Hepatocyte (in vitro differentiated cells): ENCODE measurements at regions not wholly inside any gene's neighbourhood (a gene's known extent, or its start where the extent isn't known, plus 50 kb on each side); places are given as distances from the start of the nearest gene placed in this dataset.

Experiments
- DNase-seq: peaks from one replicate; pipeline ENCODE4 v3.0.0-alpha.2; 2016; ENCODE audit warnings: low spot score
- H2AFZ ChIP-seq: fragments of 200-600 bp; sonication (generic); 2 replicates; pipeline ENCODE4 v1.6.0; 2016; ENCODE audit warnings: antibody characterized with exemption, mild to moderate bottlenecking
- H3K27ac ChIP-seq: fragments of 200-600 bp; sonication (generic); 2 replicates; pipeline ENCODE4 v1.5.1; 2016; ENCODE audit warnings: mild to moderate bottlenecking
- H3K27me3 ChIP-seq: fragments of 200-600 bp; sonication (generic); 2 replicates; pipeline ENCODE4 v1.6.1; 2016
- H3K36me3 ChIP-seq: fragments of 200-600 bp; sonication (generic); replicated peaks from 2 replicates; pipeline ENCODE4 v1.5.1; 2016; ENCODE audit warnings: low read depth; ENCODE audit not compliant: insufficient read depth
- H3K4me1 ChIP-seq: fragments of 200-600 bp; sonication (generic); 2 replicates; pipeline ENCODE4 v1.5.1; 2016; ENCODE audit warnings: mild to moderate bottlenecking, moderate library complexity; ENCODE audit not compliant: insufficient read depth
- H3K4me2 ChIP-seq: fragments of 200-600 bp; sonication (generic); 2 replicates; pipeline ENCODE4 v1.6.0; 2016
- H3K4me3 ChIP-seq: fragments of 200-600 bp; sonication (generic); 2 replicates; pipeline ENCODE4 v1.5.1; 2016; ENCODE audit warnings: mild to moderate bottlenecking
- H3K79me2 ChIP-seq: fragments of 200-600 bp; sonication (generic); 2 replicates; pipeline ENCODE4 v1.6.0; 2017; ENCODE audit warnings: mild to moderate bottlenecking
- H3K9me2 ChIP-seq: fragments of 200-600 bp; sonication (generic); replicated peaks from 2 replicates; pipeline ENCODE4 v1.6.0; 2017; ENCODE audit warnings: mild to moderate bottlenecking; ENCODE audit not compliant: insufficient read depth
- H3K9me3 ChIP-seq: fragments of 200-600 bp; sonication (generic); 2 replicates; pipeline ENCODE4 v1.5.1; 2016; ENCODE audit warnings: low read depth, mild to moderate bottlenecking
- H4K20me1 ChIP-seq: fragments of 200-600 bp; sonication (generic); 2 replicates; pipeline ENCODE4 v1.6.0; 2016; ENCODE audit warnings: mild to moderate bottlenecking; ENCODE audit not compliant: insufficient read depth, poor library complexity, severe bottlenecking
- EZH2 ChIP-seq: fragments of 200-600 bp; sonication (generic); IDR thresholded peaks from 2 replicates; pipeline ENCODE4 v1.6.1; 2016; ENCODE audit warnings: antibody characterized with exemption, mild to moderate bottlenecking, borderline replicate concordance
- EZH2phosphoT487 ChIP-seq: fragments of 200-600 bp; sonication (generic); IDR thresholded peaks from one replicate; pipeline ENCODE4 v1.6.1; 2018; ENCODE audit warnings: antibody characterized with exemption, mild to moderate bottlenecking, low read depth, moderate library complexity; ENCODE audit not compliant: unreplicated experiment, severe bottlenecking
- WGBS: methylation state at CpG from one replicate; pipeline ENCODE4 v1.1.6; 2016; ENCODE audit warnings: low lambda C conversion rate; ENCODE audit errors: missing lambda C conversion rate; 5-methylcytosine and 5-hydroxymethylcytosine counted together
- TF ChIP-seq, protein P1 (sequence below): fragments of 200-600 bp; sonication (generic); IDR thresholded peaks from 2 replicates; pipeline ENCODE4 v1.5.1; 2016; ENCODE audit warnings: antibody characterized with exemption, mild to moderate bottlenecking; ENCODE audit not compliant: poor library complexity

GRCh38 chr4:81541161-81541945 is 69.6 kb upstream of the RASGEF1B start:
- TF ChIP-seq EZH2phosphoT487, result no peak
- no peak for TF ChIP-seq EZH2
- TF ChIP-seq, protein P1, sequence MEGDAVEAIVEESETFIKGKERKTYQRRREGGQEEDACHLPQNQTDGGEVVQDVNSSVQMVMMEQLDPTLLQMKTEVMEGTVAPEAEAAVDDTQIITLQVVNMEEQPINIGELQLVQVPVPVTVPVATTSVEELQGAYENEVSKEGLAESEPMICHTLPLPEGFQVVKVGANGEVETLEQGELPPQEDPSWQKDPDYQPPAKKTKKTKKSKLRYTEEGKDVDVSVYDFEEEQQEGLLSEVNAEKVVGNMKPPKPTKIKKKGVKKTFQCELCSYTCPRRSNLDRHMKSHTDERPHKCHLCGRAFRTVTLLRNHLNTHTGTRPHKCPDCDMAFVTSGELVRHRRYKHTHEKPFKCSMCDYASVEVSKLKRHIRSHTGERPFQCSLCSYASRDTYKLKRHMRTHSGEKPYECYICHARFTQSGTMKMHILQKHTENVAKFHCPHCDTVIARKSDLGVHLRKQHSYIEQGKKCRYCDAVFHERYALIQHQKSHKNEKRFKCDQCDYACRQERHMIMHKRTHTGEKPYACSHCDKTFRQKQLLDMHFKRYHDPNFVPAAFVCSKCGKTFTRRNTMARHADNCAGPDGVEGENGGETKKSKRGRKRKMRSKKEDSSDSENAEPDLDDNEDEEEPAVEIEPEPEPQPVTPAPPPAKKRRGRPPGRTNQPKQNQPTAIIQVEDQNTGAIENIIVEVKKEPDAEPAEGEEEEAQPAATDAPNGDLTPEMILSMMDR, result no peak
- Histone ChIP-seq H3K36me3 (no peaks in the 10 kb centered on the region), H2AFZ (no peak overlapping the region), H3K4me2 (no peak overlapping the region), H3K27ac (no peak overlapping the region), H3K4me1 (no peaks in the 10 kb centered on the region), H4K20me1 (no peaks in the 10 kb centered on the region), H3K27me3 (no peaks in the 10 kb centered on the region), H3K4me3 (no peak overlapping the region), H3K79me2 (no peaks in the 10 kb centered on the region), H3K9me2 (no peaks in the 10 kb centered on the region), H3K9me3 (no peaks in the 10 kb centered on the region)
- WGBS, result 60% methylated on average over 4 of the region's 4 CpGs
- no peak for DNase-seq

DNA sequence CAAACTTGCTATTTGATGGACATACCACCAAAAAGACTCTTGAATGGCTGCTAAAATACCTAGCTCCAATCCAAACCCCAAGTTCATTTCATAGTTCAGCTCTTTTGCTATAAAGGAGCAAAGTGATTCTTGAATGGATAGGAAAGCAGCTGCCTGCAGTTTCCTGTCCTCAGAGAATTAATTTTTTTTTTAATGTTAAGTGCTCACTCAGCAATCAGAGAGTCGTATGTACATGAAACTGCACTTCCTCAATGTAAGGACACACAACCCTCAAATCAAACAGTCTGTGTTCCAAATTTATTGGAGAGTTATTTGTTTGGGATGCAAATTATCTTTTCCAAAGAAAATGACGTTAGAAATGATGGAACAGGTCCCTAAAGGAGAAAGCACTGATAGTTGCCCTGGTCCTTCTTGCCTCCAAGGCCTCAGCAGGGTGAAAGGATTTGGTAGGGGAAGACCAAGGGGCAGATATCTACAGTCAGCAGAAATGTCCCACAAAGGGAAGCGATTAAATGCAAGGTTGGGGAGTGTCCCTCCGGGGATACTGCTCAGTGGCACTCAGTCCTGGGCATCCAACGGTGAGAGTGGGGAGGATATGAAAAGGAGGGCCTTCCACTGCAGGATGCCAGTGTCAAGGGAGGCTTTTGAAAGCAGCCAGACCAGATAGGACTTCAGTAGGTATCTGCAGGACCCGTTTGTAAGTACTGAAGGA is 67.2 kb upstream of the RASGEF1B start:
- H2AFZ ChIP-seq, result no peak overlapping the region
- no peaks in the 10 kb centered on the region for H3K4me1 ChIP-seq
- H3K36me3 ChIP-seq, result no peaks in the 10 kb centered on the region
- H3K27ac ChIP-seq, result no peak overlapping the region
- no peak overlapping the region for H3K4me2 ChIP-seq
- no peaks in the 10 kb centered on the region for H3K79me2 ChIP-seq
- no peaks in the 10 kb centered on the region for H4K20me1 ChIP-seq
- TF ChIP-seq, protein P1, result no peak
- TF ChIP-seq EZH2 (no peak), EZH2phosphoT487 (no peak)
- WGBS, result 73% methylated on average over 6 of the region's 6 CpGs
- no peaks in the 10 kb centered on the region for H3K9me3 ChIP-seq
- no peak for DNase-seq
- no peak overlapping the region for H3K4me3 ChIP-seq
- H3K9me2 ChIP-seq, result no peaks in the 10 kb centered on the region
- H3K27me3 ChIP-seq, result no peaks in the 10 kb centered on the region

- 56% methylated on average over 2 of the region's 2 CpGs for WGBS
- no peaks in the 10 kb centered on the region for H3K79me2 ChIP-seq
- no peaks in the 10 kb centered on the region for H3K9me2 ChIP-seq
- H4K20me1 ChIP-seq, result no peaks in the 10 kb centered on the region
- H2AFZ ChIP-seq, result no peak overlapping the region
- H3K4me3 ChIP-seq, result no peak overlapping the region
- no peak overlapping the region for H3K27ac ChIP-seq
- no peaks in the 10 kb centered on the region for H3K4me1 ChIP-seq
- TF ChIP-seq EZH2phosphoT487 (no peak), EZH2 (no peak)
- no peak for DNase-seq
- no peak overlapping the region for H3K4me2 ChIP-seq
- H3K36me3 ChIP-seq, result no peaks in the 10 kb centered on the region
- no peaks in the 10 kb centered on the region for H3K27me3 ChIP-seq
- H3K9me3 ChIP-seq, result no peaks in the 10 kb centered on the region
Observed at GRCh38 chr4:81531410-81531809, 59.7 kb upstream of the RASGEF1B start.

DNA sequence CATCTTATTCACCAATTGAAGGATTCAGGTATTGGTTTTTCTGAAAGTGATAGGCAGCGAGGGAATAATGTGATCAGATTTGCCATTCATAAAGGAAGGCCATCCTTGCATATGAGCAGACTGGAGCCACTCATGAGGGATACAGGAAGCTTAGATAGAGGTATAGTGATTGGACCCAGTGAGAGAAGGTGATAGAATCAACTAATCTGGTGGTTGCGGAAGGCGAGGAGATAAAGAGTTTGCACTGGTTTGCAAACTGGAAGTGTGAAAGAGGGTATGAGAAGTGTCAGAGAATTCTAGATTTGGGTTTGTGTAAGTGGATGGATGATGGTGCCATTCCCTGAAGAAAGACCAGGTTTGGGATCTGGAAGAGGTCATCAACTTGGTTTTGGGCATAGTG is 57.3 kb upstream of the RASGEF1B start:
- H3K4me3 ChIP-seq, result no peak overlapping the region
- no peak for DNase-seq
- 91% methylated on average over 3 of the region's 3 CpGs for WGBS
- no peaks in the 10 kb centered on the region for H3K79me2 ChIP-seq
- H3K9me2 ChIP-seq, result no peaks in the 10 kb centered on the region
- no peak overlapping the region for H3K27ac ChIP-seq
- no peaks in the 10 kb centered on the region for H3K27me3 ChIP-seq
- no peaks in the 10 kb centered on the region for H3K4me1 ChIP-seq
- no peaks in the 10 kb centered on the region for H3K9me3 ChIP-seq
- TF ChIP-seq, protein P1, result no peak
- TF ChIP-seq EZH2, result no peak
- no peak for TF ChIP-seq EZH2phosphoT487
- H4K20me1 ChIP-seq, result no peaks in the 10 kb centered on the region
- H3K4me2 ChIP-seq, result no peak overlapping the region
- H2AFZ ChIP-seq, result no peak overlapping the region
- H3K36me3 ChIP-seq, result no peaks in the 10 kb centered on the region
